ENCODE measurements at regions not wholly inside any gene's neighbourhood (a gene's known extent, or its start where the extent isn't known, plus 50 kb on each side); places are given as distances from the start of the nearest gene placed in this dataset.

DNA sequence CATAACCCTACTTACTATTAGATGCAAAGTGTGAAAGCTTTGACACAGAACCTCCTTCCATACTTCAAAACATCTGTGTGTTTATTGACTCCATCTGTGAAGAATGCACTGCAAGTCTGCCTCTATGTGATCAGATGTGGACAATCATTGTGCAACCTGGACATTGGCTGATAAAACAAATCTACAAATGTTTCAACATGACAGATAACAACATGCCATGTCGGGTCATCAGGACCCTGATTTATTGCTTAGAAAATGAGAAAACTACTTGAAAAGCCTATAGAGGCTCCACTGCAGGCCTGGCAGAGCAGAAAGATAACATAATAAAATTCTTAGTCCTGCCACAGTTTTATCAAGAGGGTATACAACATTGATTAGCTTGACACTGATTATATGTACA is 1286.4 kb downstream of the GRIK2 start:
- H3K27me3 Mint-ChIP-seq (ENCODE audit: low read depth), result no peaks in the 10 kb centered on the region
- DNase-seq (ENCODE audit: low spot score) (no peak), ATAC-seq (no peak)
- no peak for TF ChIP-seq GTF2I (CRISPR knock-in tag; conservative IDR thresholded peaks at IDR 0.05)
- no peak for TF ChIP-seq ZNF121 (CRISPR knock-in tag; IDR thresholded peaks at IDR 0.05)
- CTCF ChIA-PET, result no interaction called here
- no peak overlapping the region for H3K27ac Mint-ChIP-seq
- H3K36me3 Mint-ChIP-seq, result no peaks in the 10 kb centered on the region
- no peaks in the 10 kb centered on the region for H3K4me1 Mint-ChIP-seq
- H3K9me3 Mint-ChIP-seq, result no peaks in the 10 kb centered on the region
- POLR2A ChIA-PET, result no interaction called here
- no peak overlapping the region for H3K4me3 Mint-ChIP-seq

DNA sequence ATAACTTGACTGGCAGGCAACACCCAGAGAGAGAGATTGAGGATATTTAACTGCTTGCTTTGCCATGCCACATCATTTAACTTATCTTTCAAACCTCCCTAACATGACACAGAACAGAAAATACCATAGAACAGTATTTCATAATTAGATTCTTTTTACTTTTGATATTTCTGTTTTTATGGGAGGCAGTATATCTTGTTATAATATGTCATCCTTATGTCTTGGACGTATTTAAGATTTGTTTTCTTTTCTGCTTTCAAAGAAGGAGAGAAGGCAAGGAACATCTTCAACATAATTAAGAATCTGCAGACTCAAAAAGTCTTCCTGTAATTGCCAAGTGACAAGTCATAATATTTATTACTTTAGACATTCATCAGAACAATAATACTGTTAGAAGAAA is 1283.7 kb downstream of the GRIK2 start:
- H3K27ac Mint-ChIP-seq, result no peak overlapping the region
- TF ChIP-seq, protein P1, sequence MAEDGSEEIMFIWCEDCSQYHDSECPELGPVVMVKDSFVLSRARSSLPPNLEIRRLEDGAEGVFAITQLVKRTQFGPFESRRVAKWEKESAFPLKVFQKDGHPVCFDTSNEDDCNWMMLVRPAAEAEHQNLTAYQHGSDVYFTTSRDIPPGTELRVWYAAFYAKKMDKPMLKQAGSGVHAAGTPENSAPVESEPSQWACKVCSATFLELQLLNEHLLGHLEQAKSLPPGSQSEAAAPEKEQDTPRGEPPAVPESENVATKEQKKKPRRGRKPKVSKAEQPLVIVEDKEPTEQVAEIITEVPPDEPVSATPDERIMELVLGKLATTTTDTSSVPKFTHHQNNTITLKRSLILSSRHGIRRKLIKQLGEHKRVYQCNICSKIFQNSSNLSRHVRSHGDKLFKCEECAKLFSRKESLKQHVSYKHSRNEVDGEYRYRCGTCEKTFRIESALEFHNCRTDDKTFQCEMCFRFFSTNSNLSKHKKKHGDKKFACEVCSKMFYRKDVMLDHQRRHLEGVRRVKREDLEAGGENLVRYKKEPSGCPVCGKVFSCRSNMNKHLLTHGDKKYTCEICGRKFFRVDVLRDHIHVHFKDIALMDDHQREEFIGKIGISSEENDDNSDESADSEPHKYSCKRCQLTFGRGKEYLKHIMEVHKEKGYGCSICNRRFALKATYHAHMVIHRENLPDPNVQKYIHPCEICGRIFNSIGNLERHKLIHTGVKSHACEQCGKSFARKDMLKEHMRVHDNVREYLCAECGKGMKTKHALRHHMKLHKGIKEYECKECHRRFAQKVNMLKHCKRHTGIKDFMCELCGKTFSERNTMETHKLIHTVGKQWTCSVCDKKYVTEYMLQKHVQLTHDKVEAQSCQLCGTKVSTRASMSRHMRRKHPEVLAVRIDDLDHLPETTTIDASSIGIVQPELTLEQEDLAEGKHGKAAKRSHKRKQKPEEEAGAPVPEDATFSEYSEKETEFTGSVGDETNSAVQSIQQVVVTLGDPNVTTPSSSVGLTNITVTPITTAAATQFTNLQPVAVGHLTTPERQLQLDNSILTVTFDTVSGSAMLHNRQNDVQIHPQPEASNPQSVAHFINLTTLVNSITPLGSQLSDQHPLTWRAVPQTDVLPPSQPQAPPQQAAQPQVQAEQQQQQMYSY (CRISPR knock-in tag; IDR thresholded peaks at IDR 0.05), result no peak
- DNase-seq (ENCODE audit: low spot score) (no peak), ATAC-seq (no peak)
- H3K27me3 Mint-ChIP-seq (ENCODE audit: low read depth), result no peaks in the 10 kb centered on the region
- ChIA-PET CTCF (no interaction called here), POLR2A (no interaction called here)
- no peaks in the 10 kb centered on the region for H3K4me1 Mint-ChIP-seq
- H3K9me3 Mint-ChIP-seq, result no peaks in the 10 kb centered on the region
- H3K4me3 Mint-ChIP-seq, result no peak overlapping the region
- H3K36me3 Mint-ChIP-seq, result no peaks in the 10 kb centered on the region

DNA sequence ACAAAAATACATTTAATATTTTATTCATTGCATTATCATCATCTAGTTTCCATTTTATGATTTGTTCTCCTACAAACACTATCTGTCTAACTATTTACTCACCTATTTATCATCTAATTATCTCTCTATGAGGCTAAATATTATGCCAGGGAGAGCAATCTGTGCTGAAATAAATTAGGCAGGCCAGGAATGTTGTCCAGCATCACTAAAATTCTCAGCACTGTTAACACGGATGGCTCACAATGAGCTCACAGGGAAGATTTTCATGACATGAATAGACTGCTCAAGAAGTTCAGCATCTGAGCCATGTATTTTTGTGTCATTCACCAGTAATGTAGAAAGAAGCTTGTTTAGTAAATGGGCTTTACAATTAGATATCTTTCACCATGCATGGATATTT is 1277.2 kb downstream of the GRIK2 start:
- ChIA-PET POLR2A (no interaction called here), CTCF (no interaction called here)
- no peaks in the 10 kb centered on the region for H3K27me3 Mint-ChIP-seq (ENCODE audit: low read depth)
- no peaks in the 10 kb centered on the region for H3K4me1 Mint-ChIP-seq
- TF ChIP-seq ZNF219 (CRISPR knock-in tag; IDR thresholded peaks at IDR 0.05; ENCODE audit: borderline replicate concordance) (no peak), MYBL2 (CRISPR knock-in tag; IDR thresholded peaks at IDR 0.05) (no peak), TEAD1 (CRISPR knock-in tag; IDR thresholded peaks at IDR 0.05) (no peak), ESRRA (CRISPR knock-in tag; IDR thresholded peaks at IDR 0.05; ENCODE audit: borderline replicate concordance) (no peak), ZNF138 (CRISPR knock-in tag; conservative IDR thresholded peaks at IDR 0.05) (no peak), SMAD4 (CRISPR knock-in tag; IDR thresholded peaks at IDR 0.05) (no peak), FOXP1 (CRISPR knock-in tag; IDR thresholded peaks at IDR 0.05; ENCODE audit: borderline replicate concordance) (no peak), SP1 (CRISPR knock-in tag; conservative IDR thresholded peaks at IDR 0.05) (no peak), ZNF396 (CRISPR knock-in tag; IDR thresholded peaks at IDR 0.05; ENCODE audit: borderline replicate concordance) (no peak), CBFB (CRISPR knock-in tag; IDR thresholded peaks at IDR 0.05; ENCODE audit: low read depth) (no peak)
- TF ChIP-seq, protein P1 (CRISPR knock-in tag; IDR thresholded peaks at IDR 0.05), result no peak
- TF ChIP-seq, protein P2, sequence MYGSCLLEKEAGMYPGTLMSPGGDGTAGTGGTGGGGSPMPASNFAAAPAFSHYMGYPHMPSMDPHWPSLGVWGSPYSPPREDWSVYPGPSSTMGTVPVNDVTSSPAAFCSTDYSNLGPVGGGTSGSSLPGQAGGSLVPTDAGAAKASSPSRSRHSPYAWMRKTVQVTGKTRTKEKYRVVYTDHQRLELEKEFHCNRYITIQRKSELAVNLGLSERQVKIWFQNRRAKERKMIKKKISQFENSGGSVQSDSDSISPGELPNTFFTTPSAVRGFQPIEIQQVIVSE (CRISPR knock-in tag; IDR thresholded peaks at IDR 0.05; ENCODE audit: borderline replicate concordance), result no peak
- TF ChIP-seq, protein P3, sequence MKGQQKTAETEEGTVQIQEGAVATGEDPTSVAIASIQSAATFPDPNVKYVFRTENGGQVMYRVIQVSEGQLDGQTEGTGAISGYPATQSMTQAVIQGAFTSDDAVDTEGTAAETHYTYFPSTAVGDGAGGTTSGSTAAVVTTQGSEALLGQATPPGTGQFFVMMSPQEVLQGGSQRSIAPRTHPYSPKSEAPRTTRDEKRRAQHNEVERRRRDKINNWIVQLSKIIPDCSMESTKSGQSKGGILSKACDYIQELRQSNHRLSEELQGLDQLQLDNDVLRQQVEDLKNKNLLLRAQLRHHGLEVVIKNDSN (CRISPR knock-in tag; IDR thresholded peaks at IDR 0.05), result no peak
- no peak overlapping the region for H3K27ac Mint-ChIP-seq
- DNase-seq (ENCODE audit: low spot score), result no peak
- H3K4me3 Mint-ChIP-seq, result no peak overlapping the region
- ATAC-seq, result no peak
- H3K9me3 Mint-ChIP-seq, result no peaks in the 10 kb centered on the region
- H3K36me3 Mint-ChIP-seq, result no peaks in the 10 kb centered on the region

Data from WTC11 (cell line).